Ishikawa (cell line): ENCODE measurements at regions not wholly inside any gene's neighbourhood (a gene's known extent, or its start where the extent isn't known, plus 50 kb on each side); places are given as distances from the start of the nearest gene placed in this dataset.

Experiments
- CEBPB ChIP-seq: IDR thresholded peaks from 2 replicates; pipeline ENCODE4 v1.6.1; 2012
- CREB1 ChIP-seq: IDR thresholded peaks from 2 replicates; pipeline ENCODE4 v1.6.1; 2012; ENCODE audit warnings: low read depth
- EGR1 ChIP-seq: IDR thresholded peaks from 2 replicates; pipeline ENCODE4 v1.6.1; 2012
- EP300 ChIP-seq: IDR thresholded peaks from 2 replicates; pipeline ENCODE4 v1.6.1; 2012; ENCODE audit warnings: borderline replicate concordance
- FOXM1 ChIP-seq: IDR thresholded peaks from 2 replicates; pipeline ENCODE4 v1.6.1; 2012; ENCODE audit warnings: low read depth, borderline replicate concordance
- MAX ChIP-seq: IDR thresholded peaks from 2 replicates; pipeline ENCODE4 v1.6.1; 2012
- NFIC ChIP-seq: IDR thresholded peaks from 2 replicates; pipeline ENCODE4 v1.6.1; 2012
- RAD21 ChIP-seq: IDR thresholded peaks from 2 replicates; pipeline ENCODE4 v1.6.1; 2012; ENCODE audit warnings: low read depth
- TAF1 ChIP-seq: IDR thresholded peaks from 2 replicates; pipeline ENCODE4 v1.6.1; 2012; ENCODE audit warnings: low read depth, mild to moderate bottlenecking
- TCF12 ChIP-seq: IDR thresholded peaks from 2 replicates; pipeline ENCODE4 v1.6.1; 2012; ENCODE audit warnings: low read depth
- TEAD4 ChIP-seq: IDR thresholded peaks from 2 replicates; pipeline ENCODE4 v1.6.1; 2012
- YY1 ChIP-seq: IDR thresholded peaks from 2 replicates; pipeline ENCODE4 v1.6.1; 2012; ENCODE audit warnings: low read depth
- ZBTB7A ChIP-seq: IDR thresholded peaks from 2 replicates; pipeline ENCODE4 v1.6.1; 2012; ENCODE audit warnings: low read depth
- TF ChIP-seq, protein P1 (sequence below): IDR thresholded peaks from 2 replicates; pipeline ENCODE4 v1.6.1; 2012; ENCODE audit warnings: low read depth, mild to moderate bottlenecking
- TF ChIP-seq, protein P2 (sequence below): IDR thresholded peaks from 2 replicates; pipeline ENCODE4 v1.6.1; 2012

- TF ChIP-seq ZBTB7A (no peak), EGR1 (no peak), NFIC (no peak), CEBPB (no peak), TAF1 (no peak), TEAD4 (no peak), CREB1 (no peak), MAX (no peak)
- TF ChIP-seq, protein P1, sequence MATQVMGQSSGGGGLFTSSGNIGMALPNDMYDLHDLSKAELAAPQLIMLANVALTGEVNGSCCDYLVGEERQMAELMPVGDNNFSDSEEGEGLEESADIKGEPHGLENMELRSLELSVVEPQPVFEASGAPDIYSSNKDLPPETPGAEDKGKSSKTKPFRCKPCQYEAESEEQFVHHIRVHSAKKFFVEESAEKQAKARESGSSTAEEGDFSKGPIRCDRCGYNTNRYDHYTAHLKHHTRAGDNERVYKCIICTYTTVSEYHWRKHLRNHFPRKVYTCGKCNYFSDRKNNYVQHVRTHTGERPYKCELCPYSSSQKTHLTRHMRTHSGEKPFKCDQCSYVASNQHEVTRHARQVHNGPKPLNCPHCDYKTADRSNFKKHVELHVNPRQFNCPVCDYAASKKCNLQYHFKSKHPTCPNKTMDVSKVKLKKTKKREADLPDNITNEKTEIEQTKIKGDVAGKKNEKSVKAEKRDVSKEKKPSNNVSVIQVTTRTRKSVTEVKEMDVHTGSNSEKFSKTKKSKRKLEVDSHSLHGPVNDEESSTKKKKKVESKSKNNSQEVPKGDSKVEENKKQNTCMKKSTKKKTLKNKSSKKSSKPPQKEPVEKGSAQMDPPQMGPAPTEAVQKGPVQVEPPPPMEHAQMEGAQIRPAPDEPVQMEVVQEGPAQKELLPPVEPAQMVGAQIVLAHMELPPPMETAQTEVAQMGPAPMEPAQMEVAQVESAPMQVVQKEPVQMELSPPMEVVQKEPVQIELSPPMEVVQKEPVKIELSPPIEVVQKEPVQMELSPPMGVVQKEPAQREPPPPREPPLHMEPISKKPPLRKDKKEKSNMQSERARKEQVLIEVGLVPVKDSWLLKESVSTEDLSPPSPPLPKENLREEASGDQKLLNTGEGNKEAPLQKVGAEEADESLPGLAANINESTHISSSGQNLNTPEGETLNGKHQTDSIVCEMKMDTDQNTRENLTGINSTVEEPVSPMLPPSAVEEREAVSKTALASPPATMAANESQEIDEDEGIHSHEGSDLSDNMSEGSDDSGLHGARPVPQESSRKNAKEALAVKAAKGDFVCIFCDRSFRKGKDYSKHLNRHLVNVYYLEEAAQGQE, result no peak
- TF ChIP-seq, protein P2, sequence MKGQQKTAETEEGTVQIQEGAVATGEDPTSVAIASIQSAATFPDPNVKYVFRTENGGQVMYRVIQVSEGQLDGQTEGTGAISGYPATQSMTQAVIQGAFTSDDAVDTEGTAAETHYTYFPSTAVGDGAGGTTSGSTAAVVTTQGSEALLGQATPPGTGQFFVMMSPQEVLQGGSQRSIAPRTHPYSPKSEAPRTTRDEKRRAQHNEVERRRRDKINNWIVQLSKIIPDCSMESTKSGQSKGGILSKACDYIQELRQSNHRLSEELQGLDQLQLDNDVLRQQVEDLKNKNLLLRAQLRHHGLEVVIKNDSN, result no peak
These were observed 872.0 kb upstream of the CNTNAP5 start for GRCh38 chr2:123153041-123153440.

GRCh38 chr2:123154195-123154594 lies 870.9 kb upstream of the CNTNAP5 start:
- TF ChIP-seq MAX, result no peak
- TF ChIP-seq, protein P2, result no peak
- TF ChIP-seq ZBTB7A, result no peak
- TF ChIP-seq EP300, result no peak
- TF ChIP-seq FOXM1, result no peak
- TF ChIP-seq TEAD4, result no peak
- no peak for TF ChIP-seq CREB1
- TF ChIP-seq, protein P1, result no peak
- no peak for TF ChIP-seq YY1
- TF ChIP-seq TAF1, result no peak
- TF ChIP-seq CEBPB, result no peak

DNA sequence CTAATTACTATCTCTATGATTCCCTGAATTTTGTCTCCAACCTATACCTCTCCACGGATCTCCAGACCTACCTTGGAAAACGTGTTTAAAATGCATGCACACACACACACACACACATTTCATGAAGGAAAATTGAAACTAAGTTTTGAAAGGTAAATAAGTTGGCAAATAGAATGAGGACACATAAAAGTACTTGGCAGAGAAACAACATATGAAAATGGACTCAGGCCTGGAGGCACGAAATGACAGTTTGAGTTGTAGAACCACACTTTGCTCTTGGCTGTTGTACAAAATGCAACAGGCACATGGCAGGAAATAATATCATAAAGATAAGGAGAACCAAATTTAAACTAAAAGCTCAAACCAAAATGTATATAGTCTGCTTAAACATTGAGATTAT lies 868.1 kb upstream of the CNTNAP5 start:
- no peak for TF ChIP-seq ZBTB7A
- TF ChIP-seq MAX, result no peak
- no peak for TF ChIP-seq FOXM1
- no peak for TF ChIP-seq RAD21

- TF ChIP-seq FOXM1, result no peak
- no peak for TF ChIP-seq NFIC
- TF ChIP-seq RAD21, result no peak
- TF ChIP-seq TEAD4, result no peak
- no peak for TF ChIP-seq CEBPB
- no peak for TF ChIP-seq CREB1
- no peak for TF ChIP-seq YY1
- no peak for TF ChIP-seq EGR1
- TF ChIP-seq EP300, result no peak
- TF ChIP-seq ZBTB7A, result no peak
- TF ChIP-seq, protein P1, result no peak
- TF ChIP-seq, protein P2, result no peak
- no peak for TF ChIP-seq MAX
- no peak for TF ChIP-seq TCF12
- TF ChIP-seq TAF1, result no peak
These were observed 862.6 kb upstream of the CNTNAP5 start for GRCh38 chr2:123162400-123163016.
